ENCODE measurements at regions not wholly inside any gene's neighbourhood (a gene's known extent, or its start where the extent isn't known, plus 50 kb on each side); places are given as distances from the start of the nearest gene placed in this dataset.

DNA sequence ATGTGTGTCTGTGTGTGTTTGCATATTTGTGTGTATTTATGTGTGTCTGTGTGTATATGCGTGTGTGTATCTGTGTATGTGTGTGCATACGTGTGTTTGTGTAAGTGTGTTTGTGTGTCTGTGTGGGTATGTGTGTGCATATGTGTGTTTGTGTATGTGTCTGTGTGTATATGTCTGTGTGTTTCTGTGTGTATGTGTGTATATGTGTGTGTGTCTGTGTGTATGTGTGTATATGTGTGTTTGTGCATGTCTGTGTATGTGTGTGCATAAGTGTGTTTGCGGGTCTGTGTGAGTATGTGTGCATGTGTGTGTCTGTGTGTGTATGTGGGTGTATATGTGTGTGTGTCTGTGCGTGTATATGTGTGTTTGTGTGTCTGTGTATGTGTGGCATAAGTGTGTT is 1030.5 kb upstream of the TMEM132C start:
- peaks cover 20% of the 10 kb centered on the region; the same call in 2 of the 3 replicates for H3K9me3 Mint-ChIP-seq
- no peak overlapping the region for H3K4me3 Mint-ChIP-seq
- ATAC-seq: no peak

More for the DNA sequence above, 1030.5 kb upstream of the TMEM132C start:
- H3K27me3 ChIP-seq (ENCODE audit: insufficient read depth): no peaks in the 10 kb centered on the region
- no peak for DNase-seq (ENCODE audit: low spot score)
- TF ChIP-seq, protein P1, sequence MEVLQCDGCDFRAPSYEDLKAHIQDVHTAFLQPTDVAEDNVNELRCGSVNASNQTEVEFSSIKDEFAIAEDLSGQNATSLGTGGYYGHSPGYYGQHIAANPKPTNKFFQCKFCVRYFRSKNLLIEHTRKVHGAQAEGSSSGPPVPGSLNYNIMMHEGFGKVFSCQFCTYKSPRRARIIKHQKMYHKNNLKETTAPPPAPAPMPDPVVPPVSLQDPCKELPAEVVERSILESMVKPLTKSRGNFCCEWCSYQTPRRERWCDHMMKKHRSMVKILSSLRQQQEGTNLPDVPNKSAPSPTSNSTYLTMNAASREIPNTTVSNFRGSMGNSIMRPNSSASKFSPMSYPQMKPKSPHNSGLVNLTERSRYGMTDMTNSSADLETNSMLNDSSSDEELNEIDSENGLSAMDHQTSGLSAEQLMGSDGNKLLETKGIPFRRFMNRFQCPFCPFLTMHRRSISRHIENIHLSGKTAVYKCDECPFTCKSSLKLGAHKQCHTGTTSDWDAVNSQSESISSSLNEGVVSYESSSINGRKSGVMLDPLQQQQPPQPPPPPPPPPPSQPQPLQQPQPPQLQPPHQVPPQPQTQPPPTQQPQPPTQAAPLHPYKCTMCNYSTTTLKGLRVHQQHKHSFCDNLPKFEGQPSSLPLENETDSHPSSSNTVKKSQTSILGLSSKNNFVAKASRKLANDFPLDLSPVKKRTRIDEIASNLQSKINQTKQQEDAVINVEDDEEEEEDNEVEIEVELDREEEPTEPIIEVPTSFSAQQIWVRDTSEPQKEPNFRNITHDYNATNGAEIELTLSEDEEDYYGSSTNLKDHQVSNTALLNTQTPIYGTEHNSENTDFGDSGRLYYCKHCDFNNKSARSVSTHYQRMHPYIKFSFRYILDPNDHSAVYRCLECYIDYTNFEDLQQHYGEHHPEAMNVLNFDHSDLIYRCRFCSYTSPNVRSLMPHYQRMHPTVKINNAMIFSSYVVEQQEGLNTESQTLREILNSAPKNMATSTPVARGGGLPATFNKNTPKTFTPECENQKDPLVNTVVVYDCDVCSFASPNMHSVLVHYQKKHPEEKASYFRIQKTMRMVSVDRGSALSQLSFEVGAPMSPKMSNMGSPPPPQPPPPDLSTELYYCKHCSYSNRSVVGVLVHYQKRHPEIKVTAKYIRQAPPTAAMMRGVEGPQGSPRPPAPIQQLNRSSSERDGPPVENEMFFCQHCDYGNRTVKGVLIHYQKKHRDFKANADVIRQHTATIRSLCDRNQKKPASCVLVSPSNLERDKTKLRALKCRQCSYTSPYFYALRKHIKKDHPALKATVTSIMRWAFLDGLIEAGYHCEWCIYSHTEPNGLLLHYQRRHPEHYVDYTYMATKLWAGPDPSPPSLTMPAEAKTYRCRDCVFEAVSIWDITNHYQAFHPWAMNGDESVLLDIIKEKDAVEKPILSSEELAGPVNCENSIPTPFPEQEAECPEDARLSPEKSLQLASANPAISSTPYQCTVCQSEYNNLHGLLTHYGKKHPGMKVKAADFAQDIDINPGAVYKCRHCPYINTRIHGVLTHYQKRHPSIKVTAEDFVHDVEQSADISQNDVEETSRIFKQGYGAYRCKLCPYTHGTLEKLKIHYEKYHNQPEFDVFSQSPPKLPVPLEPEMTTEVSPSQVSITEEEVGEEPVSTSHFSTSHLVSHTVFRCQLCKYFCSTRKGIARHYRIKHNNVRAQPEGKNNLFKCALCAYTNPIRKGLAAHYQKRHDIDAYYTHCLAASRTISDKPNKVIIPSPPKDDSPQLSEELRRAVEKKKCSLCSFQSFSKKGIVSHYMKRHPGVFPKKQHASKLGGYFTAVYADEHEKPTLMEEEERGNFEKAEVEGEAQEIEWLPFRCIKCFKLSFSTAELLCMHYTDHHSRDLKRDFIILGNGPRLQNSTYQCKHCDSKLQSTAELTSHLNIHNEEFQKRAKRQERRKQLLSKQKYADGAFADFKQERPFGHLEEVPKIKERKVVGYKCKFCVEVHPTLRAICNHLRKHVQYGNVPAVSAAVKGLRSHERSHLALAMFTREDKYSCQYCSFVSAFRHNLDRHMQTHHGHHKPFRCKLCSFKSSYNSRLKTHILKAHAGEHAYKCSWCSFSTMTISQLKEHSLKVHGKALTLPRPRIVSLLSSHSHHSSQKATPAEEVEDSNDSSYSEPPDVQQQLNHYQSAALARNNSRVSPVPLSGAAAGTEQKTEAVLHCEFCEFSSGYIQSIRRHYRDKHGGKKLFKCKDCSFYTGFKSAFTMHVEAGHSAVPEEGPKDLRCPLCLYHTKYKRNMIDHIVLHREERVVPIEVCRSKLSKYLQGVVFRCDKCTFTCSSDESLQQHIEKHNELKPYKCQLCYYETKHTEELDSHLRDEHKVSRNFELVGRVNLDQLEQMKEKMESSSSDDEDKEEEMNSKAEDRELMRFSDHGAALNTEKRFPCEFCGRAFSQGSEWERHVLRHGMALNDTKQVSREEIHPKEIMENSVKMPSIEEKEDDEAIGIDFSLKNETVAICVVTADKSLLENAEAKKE (CRISPR knock-in tag; IDR thresholded peaks at IDR 0.05): no peak
- no peak for TF ChIP-seq POLR2AphosphoS5 (IDR thresholded peaks at IDR 0.05; ENCODE audit: low read depth)
- no peak for TF ChIP-seq EZH2 (IDR thresholded peaks at IDR 0.05; ENCODE audit: low read depth, unreplicated experiment)
- TF ChIP-seq NANOG (IDR thresholded peaks at IDR 0.05; ENCODE audit: borderline replicate concordance): no peak
- TF ChIP-seq, protein P2, sequence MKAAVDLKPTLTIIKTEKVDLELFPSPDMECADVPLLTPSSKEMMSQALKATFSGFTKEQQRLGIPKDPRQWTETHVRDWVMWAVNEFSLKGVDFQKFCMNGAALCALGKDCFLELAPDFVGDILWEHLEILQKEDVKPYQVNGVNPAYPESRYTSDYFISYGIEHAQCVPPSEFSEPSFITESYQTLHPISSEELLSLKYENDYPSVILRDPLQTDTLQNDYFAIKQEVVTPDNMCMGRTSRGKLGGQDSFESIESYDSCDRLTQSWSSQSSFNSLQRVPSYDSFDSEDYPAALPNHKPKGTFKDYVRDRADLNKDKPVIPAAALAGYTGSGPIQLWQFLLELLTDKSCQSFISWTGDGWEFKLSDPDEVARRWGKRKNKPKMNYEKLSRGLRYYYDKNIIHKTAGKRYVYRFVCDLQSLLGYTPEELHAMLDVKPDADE (IDR thresholded peaks at IDR 0.05): no peak
- no peak for TF ChIP-seq CTCF (conservative IDR thresholded peaks at IDR 0.05; ENCODE audit: low read depth in 2 of 2)
- TF ChIP-seq ZNF331 (CRISPR knock-in tag; IDR thresholded peaks at IDR 0.05; ENCODE audit: low read depth): no peak
- no peak for TF ChIP-seq EZH2phosphoT487 (IDR thresholded peaks at IDR 0.05; ENCODE audit: unreplicated experiment)
- TF ChIP-seq JUNB (IDR thresholded peaks at IDR 0.05; ENCODE audit: unreplicated experiment): no peak
- no peak for TF ChIP-seq ZNF114 (CRISPR knock-in tag; IDR thresholded peaks at IDR 0.05)
- TF ChIP-seq CREB1 (CRISPR knock-in tag; IDR thresholded peaks at IDR 0.05; ENCODE audit: low read depth): no peak
- TF ChIP-seq STAT1 (IDR thresholded peaks at IDR 0.05; ENCODE audit: unreplicated experiment): no peak
- no peak for TF ChIP-seq REST (IDR thresholded peaks at IDR 0.05; ENCODE audit: unreplicated experiment)
- H3K9me2 ChIP-seq (ENCODE audit: insufficient read depth): no peaks in the 10 kb centered on the region
- no peak overlapping the region for H3K27ac ChIP-seq (ENCODE audit: low read depth)
- no peaks in the 10 kb centered on the region for H3K36me3 ChIP-seq (ENCODE audit: insufficient read depth)
- H3K4me2 ChIP-seq: no peak overlapping the region
- no peaks in the 10 kb centered on the region for H3K4me1 ChIP-seq (ENCODE audit: insufficient read depth)
- H3K79me2 ChIP-seq (replicated peaks; ENCODE audit: insufficient read depth): no peaks in the 10 kb centered on the region
- no peaks in the 10 kb centered on the region for H4K20me1 ChIP-seq (replicated peaks; ENCODE audit: insufficient read depth)
- no peaks in the 10 kb centered on the region for H3K4me1 Mint-ChIP-seq
- no peak overlapping the region for H3K27ac Mint-ChIP-seq
- no peaks in the 10 kb centered on the region for H3K27me3 Mint-ChIP-seq (ENCODE audit: insufficient read depth, low read depth, poor library complexity)
- no peak overlapping the region for H2AFZ ChIP-seq
- H3K36me3 Mint-ChIP-seq (ENCODE audit: low read depth): peaks cover 32% of the 10 kb centered on the region
- H3F3A ChIP-seq (replicated peaks; ENCODE audit: low read depth): no peaks in the 10 kb centered on the region
- no peak overlapping the region for H3K4me3 ChIP-seq
